Cardiac fibroblast (primary cell): ENCODE measurements at regions not wholly inside any gene's neighbourhood (a gene's known extent, or its start where the extent isn't known, plus 50 kb on each side); places are given as distances from the start of the nearest gene placed in this dataset.
"Not testable (repeated sequence)": the region's sequence is repeated elsewhere in the genome, so short reads cannot be mapped to it uniquely, and the experiment has no call there.

Experiments used
- DNase-seq, 2 donors: peaks; one replicate each; pipeline versions ENCODE4 v3.0.0 to v3.0.0-alpha.2; 2010; ENCODE audit warnings: low read depth in 2 of 2
- H3K4me3 ChIP-seq, 2 donors: replicated peaks in 1 of 2; 1 replicate in 1 of 2; 2 replicates in 1 of 2; pipeline ENCODE4 v1.5.1; 2011; ENCODE audit warnings: low read depth in 2 of 2, low read length in 2 of 2, mild to moderate bottlenecking in 2 of 2, moderate library complexity in 1 of 2
- CTCF ChIP-seq: IDR thresholded peaks from one replicate; pipeline ENCODE4 v1.5.1; 2011; ENCODE audit warnings: low read depth, mild to moderate bottlenecking, low read length, inconsistent platforms

GRCh38 chr2:219747637-219748036 lies 120.2 kb downstream of the SLC4A3 start:
- TF ChIP-seq CTCF: no peak
- no peak for DNase-seq
- no peak overlapping the region for H3K4me3 ChIP-seq

GRCh38 chr2:219748671-219749570 lies 121.5 kb downstream of the SLC4A3 start:
- DNase-seq: no peak
- TF ChIP-seq CTCF: no peak
- H3K4me3 ChIP-seq: no peak overlapping the region

GRCh38 chr2:219751121-219751520 lies 123.7 kb downstream of the SLC4A3 start:
- not testable (repeated sequence) for H3K4me3 ChIP-seq, DNase-seq

- DNase-seq: no peak
- H3K4me3 ChIP-seq: no peak overlapping the region
- TF ChIP-seq CTCF: no peak
Observed at GRCh38 chr2:219752726-219753125, 125.3 kb downstream of the SLC4A3 start.

DNA sequence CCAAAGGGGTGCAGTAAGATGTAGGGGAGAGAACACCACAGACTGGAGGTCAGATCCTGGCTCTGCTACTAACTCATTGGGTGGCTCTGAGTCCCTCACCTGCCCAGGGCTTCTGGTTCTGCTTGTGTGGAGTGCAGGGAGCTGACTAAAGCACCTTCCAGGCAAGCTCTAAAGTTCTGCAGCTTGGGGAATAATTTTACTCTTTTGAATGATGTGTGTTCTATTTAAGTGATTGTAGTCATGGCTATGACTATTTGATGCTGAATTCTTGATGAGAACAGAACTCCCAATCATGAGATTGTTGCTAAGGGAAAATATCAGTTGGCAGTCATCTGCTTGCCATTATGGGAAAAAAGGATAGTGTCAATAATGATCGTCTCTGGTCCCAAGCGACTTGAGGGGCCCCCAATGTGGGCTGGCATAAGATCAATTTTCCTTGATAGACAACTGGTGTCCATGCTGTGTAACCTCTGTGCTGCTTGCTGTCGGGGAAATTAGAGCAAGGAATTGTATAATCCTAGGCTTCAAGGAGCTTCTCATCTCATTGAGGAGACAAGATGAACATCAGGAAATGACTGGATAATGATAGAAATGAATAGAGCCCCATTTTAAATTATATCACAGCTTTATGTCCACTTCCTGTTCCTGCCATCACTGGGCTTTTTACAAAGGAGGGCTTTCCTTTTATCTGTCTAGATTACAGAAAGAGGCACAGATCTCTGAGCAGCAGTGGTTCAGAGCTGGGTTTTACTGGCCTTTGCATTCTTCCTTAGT lies 131.7 kb downstream of the SLC4A3 start:
- H3K4me3 ChIP-seq: no peak overlapping the region
- DNase-seq: no peak
- no peak for TF ChIP-seq CTCF

GRCh38 chr2:219759801-219760200 lies 132.4 kb downstream of the SLC4A3 start:
- no peak overlapping the region for H3K4me3 ChIP-seq
- no peak for DNase-seq
- TF ChIP-seq CTCF: no peak

- H3K4me3 ChIP-seq: no peak overlapping the region
- TF ChIP-seq CTCF: no peak
- peak in 1 of 2 donors; percentile 4 for DNase-seq
Observed at GRCh38 chr2:219765231-219765911, 137.9 kb downstream of the SLC4A3 start.
